ENCODE measurements at regions not wholly inside any gene's neighbourhood (a gene's known extent, or its start where the extent isn't known, plus 50 kb on each side); places are given as distances from the start of the nearest gene placed in this dataset.

DNA sequence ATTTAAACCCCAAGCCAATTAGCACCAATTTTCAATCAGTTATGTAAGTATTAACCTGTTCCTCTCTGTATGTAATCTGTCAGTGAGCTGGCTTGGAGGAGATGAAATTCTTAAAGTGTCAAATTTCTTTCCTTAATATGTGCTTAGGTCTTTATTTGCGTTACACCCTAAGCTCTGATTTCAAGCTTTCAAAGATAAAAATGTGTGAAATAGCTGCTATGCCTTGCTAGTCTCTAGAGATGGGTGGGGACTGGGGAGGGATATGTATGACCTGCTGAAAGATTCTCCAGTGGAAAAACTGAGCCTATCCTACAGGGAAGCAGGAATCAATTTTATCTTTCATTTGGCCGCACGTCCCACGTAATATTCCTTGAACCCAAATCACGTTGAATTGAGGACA, 264.5 kb downstream of the RND3 start:
- TF ChIP-seq CTCF (IDR thresholded peaks at IDR 0.05 in 2 of 3, conservative IDR thresholded peaks at IDR 0.05 in 1 of 3; ENCODE audit: borderline replicate concordance in 1 of 3, insufficient read depth in 1 of 3, low read depth in 2 of 3, low read length in 2 of 3) (no peak), SP1 (IDR thresholded peaks at IDR 0.05; ENCODE audit: low read depth) (no peak), EZH2phosphoT487 (IDR thresholded peaks at IDR 0.05; ENCODE audit: borderline replicate concordance) (no peak), YY1 (IDR thresholded peaks at IDR 0.05; ENCODE audit: extremely low read depth, insufficient replicate concordance, low read depth, low read length) (no peak), ELF1 (IDR thresholded peaks at IDR 0.05; ENCODE audit: borderline replicate concordance, low read depth) (no peak), CEBPB (IDR thresholded peaks at IDR 0.05; ENCODE audit: low read depth) (no peak), EGR1 (IDR thresholded peaks at IDR 0.05; ENCODE audit: low read depth) (no peak), ZBTB33 (IDR thresholded peaks at IDR 0.05; ENCODE audit: extremely low read depth, insufficient replicate concordance, low read length) (no peak), ZFX (IDR thresholded peaks at IDR 0.05) (no peak), JUND (IDR thresholded peaks at IDR 0.05) (no peak), FOSL1 (IDR thresholded peaks at IDR 0.05; ENCODE audit: low read depth) (no peak), EZH2 (IDR thresholded peaks at IDR 0.05) (no peak)
- TF ChIP-seq, protein P1, sequence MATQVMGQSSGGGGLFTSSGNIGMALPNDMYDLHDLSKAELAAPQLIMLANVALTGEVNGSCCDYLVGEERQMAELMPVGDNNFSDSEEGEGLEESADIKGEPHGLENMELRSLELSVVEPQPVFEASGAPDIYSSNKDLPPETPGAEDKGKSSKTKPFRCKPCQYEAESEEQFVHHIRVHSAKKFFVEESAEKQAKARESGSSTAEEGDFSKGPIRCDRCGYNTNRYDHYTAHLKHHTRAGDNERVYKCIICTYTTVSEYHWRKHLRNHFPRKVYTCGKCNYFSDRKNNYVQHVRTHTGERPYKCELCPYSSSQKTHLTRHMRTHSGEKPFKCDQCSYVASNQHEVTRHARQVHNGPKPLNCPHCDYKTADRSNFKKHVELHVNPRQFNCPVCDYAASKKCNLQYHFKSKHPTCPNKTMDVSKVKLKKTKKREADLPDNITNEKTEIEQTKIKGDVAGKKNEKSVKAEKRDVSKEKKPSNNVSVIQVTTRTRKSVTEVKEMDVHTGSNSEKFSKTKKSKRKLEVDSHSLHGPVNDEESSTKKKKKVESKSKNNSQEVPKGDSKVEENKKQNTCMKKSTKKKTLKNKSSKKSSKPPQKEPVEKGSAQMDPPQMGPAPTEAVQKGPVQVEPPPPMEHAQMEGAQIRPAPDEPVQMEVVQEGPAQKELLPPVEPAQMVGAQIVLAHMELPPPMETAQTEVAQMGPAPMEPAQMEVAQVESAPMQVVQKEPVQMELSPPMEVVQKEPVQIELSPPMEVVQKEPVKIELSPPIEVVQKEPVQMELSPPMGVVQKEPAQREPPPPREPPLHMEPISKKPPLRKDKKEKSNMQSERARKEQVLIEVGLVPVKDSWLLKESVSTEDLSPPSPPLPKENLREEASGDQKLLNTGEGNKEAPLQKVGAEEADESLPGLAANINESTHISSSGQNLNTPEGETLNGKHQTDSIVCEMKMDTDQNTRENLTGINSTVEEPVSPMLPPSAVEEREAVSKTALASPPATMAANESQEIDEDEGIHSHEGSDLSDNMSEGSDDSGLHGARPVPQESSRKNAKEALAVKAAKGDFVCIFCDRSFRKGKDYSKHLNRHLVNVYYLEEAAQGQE (IDR thresholded peaks at IDR 0.05; ENCODE audit: low read depth) = no peak
- TF ChIP-seq, protein P2, sequence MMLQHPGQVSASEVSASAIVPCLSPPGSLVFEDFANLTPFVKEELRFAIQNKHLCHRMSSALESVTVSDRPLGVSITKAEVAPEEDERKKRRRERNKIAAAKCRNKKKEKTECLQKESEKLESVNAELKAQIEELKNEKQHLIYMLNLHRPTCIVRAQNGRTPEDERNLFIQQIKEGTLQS (IDR thresholded peaks at IDR 0.05) = no peak
- TF ChIP-seq, protein P3, sequence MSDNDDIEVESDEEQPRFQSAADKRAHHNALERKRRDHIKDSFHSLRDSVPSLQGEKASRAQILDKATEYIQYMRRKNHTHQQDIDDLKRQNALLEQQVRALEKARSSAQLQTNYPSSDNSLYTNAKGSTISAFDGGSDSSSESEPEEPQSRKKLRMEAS (IDR thresholded peaks at IDR 0.05) = no peak
- POLR2A ChIA-PET = no interaction called here
- RAD21 ChIA-PET (ENCODE audit: low non-redundant PET in 1 of 2, low total read pairs in 2 of 2, uncharacterized antibody in 2 of 2, unreplicated experiment in 2 of 2) = no interaction called here
- H3K4me1 ChIP-seq (ENCODE audit: control insufficient read depth in 1 of 2, insufficient read depth in 2 of 2, low read length in 2 of 2) = no peaks in the 10 kb centered on the region
- H3K9me2 ChIP-seq (ENCODE audit: insufficient read depth) = no peaks in the 10 kb centered on the region
- H3K36me3 ChIP-seq (ENCODE audit: control insufficient read depth in 1 of 2, insufficient read depth in 2 of 2, low read length in 2 of 2) = no peaks in the 10 kb centered on the region
- no peak overlapping the region for H2AFZ ChIP-seq (ENCODE audit: low read depth, low read length, poor library complexity, severe bottlenecking)
- intact Hi-C loops (cut with micrococcal nuclease) = no loop called here
- no peaks in the 10 kb centered on the region for H4K20me1 ChIP-seq (ENCODE audit: insufficient read depth)
- H3K27me3 ChIP-seq (ENCODE audit: insufficient read depth, low read length) = no peaks in the 10 kb centered on the region
- CTCF ChIA-PET = no interaction called here
- no peak overlapping the region for H3K4me2 ChIP-seq (ENCODE audit: low read length)
- no peaks in the 10 kb centered on the region for H3K9me3 ChIP-seq (ENCODE audit: control insufficient read depth in 1 of 2, insufficient read depth in 1 of 2, low read depth in 1 of 2, low read length in 2 of 2)
- ATAC-seq (no peak), DNase-seq (ENCODE audit: low read depth, low spot score) (no peak)
- no TSS peak for BruUV-seq (replicated peaks)
- no peaks in the 10 kb centered on the region for H3K79me2 ChIP-seq (ENCODE audit: insufficient read depth, low read length)
- H3K4me3 ChIP-seq (replicated peaks in 1 of 2; ENCODE audit: low read depth in 1 of 2, low read length in 2 of 2) = no peak overlapping the region
- no peak overlapping the region for H3K27ac ChIP-seq (ENCODE audit: low read depth, low read length)
- H3K9ac ChIP-seq (ENCODE audit: low read length) = no peak overlapping the region
